PC-9 (cell line): ENCODE measurements at regions not wholly inside any gene's neighbourhood (a gene's known extent, or its start where the extent isn't known, plus 50 kb on each side); places are given as distances from the start of the nearest gene placed in this dataset.

Experiments
- EZH2 ChIP-seq: fragments of 200-600 bp; sonication (generic); IDR thresholded peaks from 2 replicates; pipeline ENCODE4 v1.8.0; 2017; ENCODE audit warnings: antibody characterized with exemption, low read depth
- TF ChIP-seq, protein P1 (sequence below): fragments of 200-600 bp; sonication (generic); conservative IDR thresholded peaks from 2 replicates; pipeline ENCODE4 v1.6.1; 2017; ENCODE audit warnings: mixed run types, antibody characterized with exemption, mild to moderate bottlenecking, moderate library complexity

DNA sequence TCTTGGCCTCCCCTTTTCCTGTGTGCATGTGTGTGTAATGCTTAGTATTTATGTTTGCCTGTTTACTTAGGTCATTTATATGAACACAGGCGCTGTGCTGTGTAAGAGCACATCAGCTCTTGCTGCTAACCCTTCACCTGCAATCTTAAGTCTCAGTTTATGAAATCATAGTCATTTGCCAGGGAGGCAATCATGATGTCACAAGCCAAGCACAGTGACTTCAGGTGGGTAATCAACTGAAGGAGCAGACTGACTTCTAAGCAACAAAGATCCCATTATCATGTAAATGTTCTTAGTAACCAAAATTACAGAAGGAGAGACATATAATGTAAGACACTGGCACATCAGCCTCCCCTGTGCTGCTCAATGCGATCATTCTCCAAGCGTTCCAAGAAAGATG, 386.3 kb upstream of the MEIS1 start:
- TF ChIP-seq, protein P1, sequence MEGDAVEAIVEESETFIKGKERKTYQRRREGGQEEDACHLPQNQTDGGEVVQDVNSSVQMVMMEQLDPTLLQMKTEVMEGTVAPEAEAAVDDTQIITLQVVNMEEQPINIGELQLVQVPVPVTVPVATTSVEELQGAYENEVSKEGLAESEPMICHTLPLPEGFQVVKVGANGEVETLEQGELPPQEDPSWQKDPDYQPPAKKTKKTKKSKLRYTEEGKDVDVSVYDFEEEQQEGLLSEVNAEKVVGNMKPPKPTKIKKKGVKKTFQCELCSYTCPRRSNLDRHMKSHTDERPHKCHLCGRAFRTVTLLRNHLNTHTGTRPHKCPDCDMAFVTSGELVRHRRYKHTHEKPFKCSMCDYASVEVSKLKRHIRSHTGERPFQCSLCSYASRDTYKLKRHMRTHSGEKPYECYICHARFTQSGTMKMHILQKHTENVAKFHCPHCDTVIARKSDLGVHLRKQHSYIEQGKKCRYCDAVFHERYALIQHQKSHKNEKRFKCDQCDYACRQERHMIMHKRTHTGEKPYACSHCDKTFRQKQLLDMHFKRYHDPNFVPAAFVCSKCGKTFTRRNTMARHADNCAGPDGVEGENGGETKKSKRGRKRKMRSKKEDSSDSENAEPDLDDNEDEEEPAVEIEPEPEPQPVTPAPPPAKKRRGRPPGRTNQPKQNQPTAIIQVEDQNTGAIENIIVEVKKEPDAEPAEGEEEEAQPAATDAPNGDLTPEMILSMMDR = no peak
- no peak for TF ChIP-seq EZH2
